ENCODE measurements at regions not wholly inside any gene's neighbourhood (a gene's known extent, or its start where the extent isn't known, plus 50 kb on each side); places are given as distances from the start of the nearest gene placed in this dataset.
A peak's percentile ranks its signal among the peaks of the same experiment; 100 is the strongest.

DNA sequence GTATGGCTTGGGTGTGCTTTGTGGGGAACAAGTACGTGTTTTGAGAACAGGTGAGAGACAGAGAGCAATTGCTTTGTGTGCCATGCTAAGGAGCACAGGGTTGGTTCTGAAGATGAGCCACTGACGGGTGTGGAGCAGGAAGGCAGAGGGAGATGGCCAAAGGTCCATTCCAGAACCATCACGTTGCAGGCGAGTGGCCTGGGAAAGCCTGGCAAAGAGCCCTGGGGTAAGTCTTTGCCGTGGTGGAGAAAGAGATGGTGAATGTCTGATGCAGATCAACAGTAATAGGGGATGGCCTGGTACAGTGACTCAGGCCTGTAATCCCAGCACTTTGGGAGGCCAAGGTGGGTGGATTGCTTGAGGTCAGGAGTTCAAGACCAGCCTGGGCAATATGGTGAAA, 93.5 kb upstream of the ZNF521 start:
- Histone ChIP-seq H3K27me3 (ENCODE audit: insufficient read depth, low read length, poor library complexity, severe bottlenecking) (no peaks in the 10 kb centered on the region), H3K4me2 (ENCODE audit: low read depth, low read length, poor library complexity, severe bottlenecking) (no peak overlapping the region), H3K9me2 (replicated peaks; ENCODE audit: low read depth, low read length) (no peaks in the 10 kb centered on the region), H3K4me3 (ENCODE audit: low read length, poor library complexity, severe bottlenecking) (no peak overlapping the region), H3F3A (ENCODE audit: low read depth) (no peaks in the 10 kb centered on the region), H2AFZ (ENCODE audit: low read length) (no peak overlapping the region), H4K20me1 (ENCODE audit: insufficient read depth, low read length, poor library complexity, severe bottlenecking) (no peaks in the 10 kb centered on the region), H3K4me1 (ENCODE audit: insufficient read depth, low read length, poor library complexity, severe bottlenecking) (peaks cover 19% of the 10 kb centered on the region), H3K9me3 (ENCODE audit: insufficient read depth, low read depth, low read length) (no peaks in the 10 kb centered on the region), H3K36me3 (ENCODE audit: insufficient read depth, low read length) (no peaks in the 10 kb centered on the region), H3K79me2 (ENCODE audit: insufficient read depth, low read length) (no peaks in the 10 kb centered on the region), H3K9ac (ENCODE audit: low read depth, low read length, poor library complexity, severe bottlenecking) (no peak overlapping the region)
- TF ChIP-seq CTCF (conservative IDR thresholded peaks at IDR 0.05; ENCODE audit: low read length) = no peak

DNA sequence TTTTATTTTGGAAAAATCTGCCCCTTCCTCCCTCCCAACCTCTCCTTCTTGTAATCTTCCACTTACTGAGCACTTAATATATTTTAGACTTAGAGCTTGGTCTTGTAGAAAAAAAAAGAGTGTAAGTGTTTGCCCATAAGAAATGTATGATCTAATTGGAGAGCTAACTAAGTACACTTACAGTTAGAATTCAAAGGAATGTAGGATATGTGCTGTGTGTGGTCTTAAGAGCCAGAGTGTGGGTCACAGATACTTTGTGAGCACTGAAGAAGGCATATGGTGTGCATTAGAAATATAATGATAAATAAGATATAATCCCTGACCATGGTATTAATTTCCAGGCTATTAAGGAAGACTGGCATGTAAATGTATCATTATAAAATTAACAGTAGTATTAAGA, 91.8 kb upstream of the ZNF521 start:
- no peak for TF ChIP-seq EZH2phosphoT487 (IDR thresholded peaks at IDR 0.05; ENCODE audit: borderline replicate concordance)
- TF ChIP-seq CTCF (conservative IDR thresholded peaks at IDR 0.05; ENCODE audit: low read length) = no peak
- Histone ChIP-seq H4K20me1 (ENCODE audit: insufficient read depth, low read length, poor library complexity, severe bottlenecking) (no peaks in the 10 kb centered on the region), H3K4me2 (ENCODE audit: low read depth, low read length, poor library complexity, severe bottlenecking) (no peak overlapping the region), H3K4me3 (ENCODE audit: low read length, poor library complexity, severe bottlenecking) (no peak overlapping the region), H3K9me2 (replicated peaks; ENCODE audit: low read depth, low read length) (no peaks in the 10 kb centered on the region), H3F3A (ENCODE audit: low read depth) (no peaks in the 10 kb centered on the region), H3K36me3 (ENCODE audit: insufficient read depth, low read length) (no peaks in the 10 kb centered on the region), H3K79me2 (ENCODE audit: insufficient read depth, low read length) (no peaks in the 10 kb centered on the region), H3K9me3 (ENCODE audit: insufficient read depth, low read depth, low read length) (no peaks in the 10 kb centered on the region), H2AFZ (ENCODE audit: low read length) (no peak overlapping the region), H3K9ac (ENCODE audit: low read depth, low read length, poor library complexity, severe bottlenecking) (no peak overlapping the region), H3K4me1 (ENCODE audit: insufficient read depth, low read length, poor library complexity, severe bottlenecking) (peaks cover 14% of the 10 kb centered on the region), H3K27me3 (ENCODE audit: insufficient read depth, low read length, poor library complexity, severe bottlenecking) (no peaks in the 10 kb centered on the region)

GRCh38 chr18:25435149-25435782, 83.3 kb upstream of the ZNF521 start:
- H4K20me1 ChIP-seq (ENCODE audit: insufficient read depth, low read length, poor library complexity, severe bottlenecking) = no peaks in the 10 kb centered on the region
- no peaks in the 10 kb centered on the region for H3K9me2 ChIP-seq (replicated peaks; ENCODE audit: low read depth, low read length)
- no peaks in the 10 kb centered on the region for H3K27me3 ChIP-seq (ENCODE audit: insufficient read depth, low read length, poor library complexity, severe bottlenecking)
- H3K4me1 ChIP-seq (ENCODE audit: insufficient read depth, low read length, poor library complexity, severe bottlenecking) = no peaks in the 10 kb centered on the region
- TF ChIP-seq CTCF (conservative IDR thresholded peaks at IDR 0.05; ENCODE audit: low read length) (no peak), EZH2phosphoT487 (IDR thresholded peaks at IDR 0.05; ENCODE audit: borderline replicate concordance) (no peak)
- no peaks in the 10 kb centered on the region for H3F3A ChIP-seq (ENCODE audit: low read depth)
- H3K4me2 ChIP-seq (ENCODE audit: low read depth, low read length, poor library complexity, severe bottlenecking) = no peak overlapping the region
- no peak overlapping the region for H3K9ac ChIP-seq (ENCODE audit: low read depth, low read length, poor library complexity, severe bottlenecking)
- H2AFZ ChIP-seq (ENCODE audit: low read length) = 0 out of 2 replicates have a peak overlapping the region, but pooled peaks have one; percentile 21
- H3K79me2 ChIP-seq (ENCODE audit: insufficient read depth, low read length) = no peaks in the 10 kb centered on the region
- H3K4me3 ChIP-seq (ENCODE audit: low read length, poor library complexity, severe bottlenecking) = no peak overlapping the region
- H3K36me3 ChIP-seq (ENCODE audit: insufficient read depth, low read length) = no peaks in the 10 kb centered on the region
- H3K9me3 ChIP-seq (ENCODE audit: insufficient read depth, low read depth, low read length) = no peaks in the 10 kb centered on the region

Measured in Loucy (cell line).